ENCODE measurements at regions not wholly inside any gene's neighbourhood (a gene's known extent, or its start where the extent isn't known, plus 50 kb on each side); places are given as distances from the start of the nearest gene placed in this dataset.
A peak's percentile ranks its signal among the peaks of the same experiment; 100 is the strongest.
"Not testable (repeated sequence)": the region's sequence is repeated elsewhere in the genome, so short reads cannot be mapped to it uniquely, and the experiment has no call there.

DNA sequence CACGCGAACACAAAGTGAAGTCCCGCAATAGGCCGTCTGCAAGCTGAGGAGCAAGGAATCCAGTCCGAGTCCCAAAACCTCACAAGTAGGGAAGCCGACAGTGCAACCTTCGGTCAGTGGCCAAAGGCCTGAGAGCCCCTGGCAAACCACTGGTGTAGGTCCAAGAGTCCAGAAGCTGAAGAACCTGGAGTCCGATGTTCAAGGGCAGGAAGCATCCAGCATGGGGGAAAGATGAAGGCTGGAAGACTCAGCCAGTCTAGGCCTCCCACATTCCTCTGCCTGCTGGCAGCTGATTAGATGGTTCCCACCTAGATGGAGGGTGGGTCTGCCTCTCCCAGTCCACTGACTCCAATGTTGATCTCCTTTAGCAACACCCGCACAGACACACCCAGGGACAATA lies 87.2 kb downstream of the EMX2 start:
- H3K27me3 ChIP-seq (ENCODE audit: control insufficient read depth in 1 of 2, insufficient read depth in 2 of 2, low read length in 1 of 2); H3K4me3 ChIP-seq (ENCODE audit: low read length in 2 of 2); intact Hi-C loops (cut with DNase I); H3K36me3 ChIP-seq (ENCODE audit: control insufficient read depth in 1 of 2, insufficient read depth in 2 of 2, low read length in 1 of 2); H3K4me1 ChIP-seq (ENCODE audit: control insufficient read depth in 1 of 2, insufficient read depth in 2 of 2, low read length in 2 of 2); ATAC-seq (ENCODE audit: low FRiP score); H3K9me3 ChIP-seq (ENCODE audit: control insufficient read depth, low read length); H3K27ac ChIP-seq (ENCODE audit: low read depth in 1 of 2, low read length in 2 of 2); DNase-seq: not testable (repeated sequence)
- 91 to 94% methylated on average over 9 of the region's 9 CpGs for WGBS, 2 donors

DNA sequence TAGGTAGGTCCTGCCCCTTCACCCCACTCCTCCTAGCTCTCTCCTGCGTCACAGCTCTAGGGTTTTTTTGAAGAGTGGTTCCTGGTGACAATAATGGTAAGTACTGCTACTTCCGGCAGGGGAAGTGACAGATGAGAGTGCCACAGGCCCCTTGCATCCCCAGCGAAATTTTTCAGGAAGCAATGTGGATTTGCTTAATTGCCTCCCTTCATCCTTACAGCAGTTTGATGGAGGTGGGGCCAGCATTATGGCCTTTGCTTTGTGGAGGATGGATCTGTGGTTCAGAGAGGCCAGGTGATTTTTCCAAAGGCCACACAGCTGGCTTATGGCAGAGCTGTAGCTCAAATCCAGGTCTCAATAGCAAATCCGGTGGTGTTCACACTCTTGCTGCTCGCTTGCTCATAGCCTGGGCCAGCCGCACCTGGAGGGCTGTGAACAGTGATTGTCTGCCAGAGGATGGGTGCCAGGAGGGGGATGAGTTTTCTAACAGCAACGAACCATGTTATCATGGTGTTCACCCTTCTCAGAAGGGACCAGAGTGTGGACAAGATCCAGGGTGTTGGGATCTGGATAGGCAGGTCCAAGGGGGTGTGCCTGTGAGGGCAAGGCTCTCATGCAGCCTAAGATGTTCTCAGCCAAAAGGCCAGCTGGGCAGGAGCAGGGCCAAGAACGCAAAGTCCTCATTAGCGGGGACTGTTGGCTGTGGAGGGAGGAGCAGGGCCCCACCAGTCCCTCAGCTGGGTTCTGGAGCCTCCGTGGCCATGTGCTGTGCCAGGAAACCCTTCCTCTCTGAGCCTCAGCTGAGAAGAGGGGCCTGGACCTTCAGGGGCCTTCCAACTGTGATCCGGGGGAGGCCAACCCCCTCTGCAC lies 89.0 kb downstream of the EMX2 start:
- Histone ChIP-seq H3K4me1 (ENCODE audit: control insufficient read depth in 1 of 2, insufficient read depth in 2 of 2, low read length in 2 of 2) (no peaks in the 10 kb centered on the region), H3K27ac (ENCODE audit: low read depth in 1 of 2, low read length in 2 of 2) (no peak overlapping the region), H3K9me3 (ENCODE audit: control insufficient read depth, low read length) (no peaks in the 10 kb centered on the region), H3K4me3 (ENCODE audit: low read length in 2 of 2) (no peak overlapping the region), H3K36me3 (ENCODE audit: control insufficient read depth in 1 of 2, insufficient read depth in 2 of 2, low read length in 1 of 2) (no peaks in the 10 kb centered on the region), H3K27me3 (ENCODE audit: control insufficient read depth in 1 of 2, insufficient read depth in 2 of 2, low read length in 1 of 2) (no peaks in the 10 kb centered on the region)
- WGBS, 2 donors: 67 to 70% methylated on average over 11 of the region's 11 CpGs
- intact Hi-C loops (cut with DNase I): no loop called here
- no peak for DNase-seq
- peak; percentile 39 for ATAC-seq (ENCODE audit: low FRiP score)

GRCh38 chr10:117632406-117632805 lies 89.9 kb downstream of the EMX2 start:
- Histone ChIP-seq H3K9me3 (ENCODE audit: control insufficient read depth, low read length) (no peaks in the 10 kb centered on the region), H3K27me3 (ENCODE audit: control insufficient read depth in 1 of 2, insufficient read depth in 2 of 2, low read length in 1 of 2) (no peaks in the 10 kb centered on the region), H3K4me3 (ENCODE audit: low read length in 2 of 2) (no peak overlapping the region), H3K27ac (ENCODE audit: low read depth in 1 of 2, low read length in 2 of 2) (no peak overlapping the region), H3K36me3 (ENCODE audit: control insufficient read depth in 1 of 2, insufficient read depth in 2 of 2, low read length in 1 of 2) (no peaks in the 10 kb centered on the region), H3K4me1 (ENCODE audit: control insufficient read depth in 1 of 2, insufficient read depth in 2 of 2, low read length in 2 of 2) (no peaks in the 10 kb centered on the region)
- ATAC-seq (ENCODE audit: low FRiP score) (no peak), DNase-seq (no peak)
- intact Hi-C loops (cut with DNase I): no loop called here
- WGBS, 2 donors: 97% methylated on average over 7 of the region's 7 CpGs

GRCh38 chr10:117635826-117636225 lies 93.3 kb downstream of the EMX2 start:
- Histone ChIP-seq H3K4me1 (ENCODE audit: control insufficient read depth in 1 of 2, insufficient read depth in 2 of 2, low read length in 2 of 2) (no peaks in the 10 kb centered on the region), H3K36me3 (ENCODE audit: control insufficient read depth in 1 of 2, insufficient read depth in 2 of 2, low read length in 1 of 2) (no peaks in the 10 kb centered on the region), H3K27ac (ENCODE audit: low read depth in 1 of 2, low read length in 2 of 2) (no peak overlapping the region), H3K4me3 (ENCODE audit: low read length in 2 of 2) (no peak overlapping the region), H3K27me3 (ENCODE audit: control insufficient read depth in 1 of 2, insufficient read depth in 2 of 2, low read length in 1 of 2) (no peaks in the 10 kb centered on the region), H3K9me3 (ENCODE audit: control insufficient read depth, low read length) (no peaks in the 10 kb centered on the region)
- ATAC-seq (ENCODE audit: low FRiP score) (no peak), DNase-seq (no peak)
- 46 to 48% methylated on average over 4 of the region's 4 CpGs for WGBS, 2 donors
- intact Hi-C loops (cut with DNase I): no loop called here

GRCh38 chr10:117638200-117638599 lies 95.7 kb downstream of the EMX2 start:
- Histone ChIP-seq H3K4me3 (ENCODE audit: low read length in 2 of 2) (no peak overlapping the region), H3K9me3 (ENCODE audit: control insufficient read depth, low read length) (no peaks in the 10 kb centered on the region)
- intact Hi-C loops (cut with DNase I): no loop called here

DNA sequence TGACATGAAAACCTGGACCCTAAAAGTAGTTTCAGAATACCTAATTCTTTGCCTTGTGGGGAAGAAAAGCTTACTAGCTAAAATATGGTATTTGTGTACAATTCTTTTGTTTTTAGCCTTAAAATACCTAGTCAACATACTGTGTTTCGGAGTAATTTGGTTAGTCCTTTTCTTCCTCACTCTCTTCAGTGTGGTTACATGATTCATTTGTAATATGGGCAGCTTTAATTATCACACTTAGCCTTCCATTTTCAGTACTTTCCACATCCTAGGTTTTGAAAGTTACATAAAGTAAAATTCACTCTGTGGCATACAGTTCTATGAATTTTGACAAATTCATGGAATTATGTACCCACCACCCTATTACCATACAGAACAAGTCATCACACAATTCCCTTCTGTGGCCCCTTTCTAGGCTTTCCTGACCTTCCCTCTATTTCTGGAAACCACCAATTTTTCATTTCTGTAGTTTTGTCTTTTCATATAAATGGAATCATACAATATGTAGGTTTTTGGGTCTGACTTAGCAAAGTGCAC lies 96.2 kb downstream of the EMX2 start:
- no peak overlapping the region for H3K4me3 ChIP-seq (ENCODE audit: low read length in 2 of 2)

More at GRCh38 chr10:117638200-117638599, 95.7 kb downstream of the EMX2 start:
- Histone ChIP-seq H3K27ac (ENCODE audit: low read depth in 1 of 2, low read length in 2 of 2) (no peak overlapping the region), H3K4me1 (ENCODE audit: control insufficient read depth in 1 of 2, insufficient read depth in 2 of 2, low read length in 2 of 2) (no peaks in the 10 kb centered on the region), H3K27me3 (ENCODE audit: control insufficient read depth in 1 of 2, insufficient read depth in 2 of 2, low read length in 1 of 2) (no peaks in the 10 kb centered on the region), H3K36me3 (ENCODE audit: control insufficient read depth in 1 of 2, insufficient read depth in 2 of 2, low read length in 1 of 2) (no peaks in the 10 kb centered on the region)
- DNase-seq: no peak
- 59 to 87% methylated on average over 2 of the region's 2 CpGs for WGBS, 2 donors
- ATAC-seq (ENCODE audit: low FRiP score): no peak

GRCh38 chr10:117640406-117640805 lies 97.9 kb downstream of the EMX2 start:
- WGBS, 2 donors: 34 to 43% methylated on average over 1 of the region's 1 CpG
- Histone ChIP-seq H3K36me3 (ENCODE audit: control insufficient read depth in 1 of 2, insufficient read depth in 2 of 2, low read length in 1 of 2) (no peaks in the 10 kb centered on the region), H3K4me1 (ENCODE audit: control insufficient read depth in 1 of 2, insufficient read depth in 2 of 2, low read length in 2 of 2) (no peaks in the 10 kb centered on the region), H3K27me3 (ENCODE audit: control insufficient read depth in 1 of 2, insufficient read depth in 2 of 2, low read length in 1 of 2) (no peaks in the 10 kb centered on the region), H3K9me3 (ENCODE audit: control insufficient read depth, low read length) (no peaks in the 10 kb centered on the region), H3K4me3 (ENCODE audit: low read length in 2 of 2) (no peak overlapping the region), H3K27ac (ENCODE audit: low read depth in 1 of 2, low read length in 2 of 2) (no peak overlapping the region)
- intact Hi-C loops (cut with DNase I): no loop called here
- DNase-seq (no peak), ATAC-seq (ENCODE audit: low FRiP score) (no peak)

More for the DNA sequence above, 96.2 kb downstream of the EMX2 start:
- Histone ChIP-seq H3K27ac (ENCODE audit: low read depth in 1 of 2, low read length in 2 of 2) (no peak overlapping the region), H3K36me3 (ENCODE audit: control insufficient read depth in 1 of 2, insufficient read depth in 2 of 2, low read length in 1 of 2) (no peaks in the 10 kb centered on the region), H3K27me3 (ENCODE audit: control insufficient read depth in 1 of 2, insufficient read depth in 2 of 2, low read length in 1 of 2) (no peaks in the 10 kb centered on the region), H3K9me3 (ENCODE audit: control insufficient read depth, low read length) (no peaks in the 10 kb centered on the region), H3K4me1 (ENCODE audit: control insufficient read depth in 1 of 2, insufficient read depth in 2 of 2, low read length in 2 of 2) (no peaks in the 10 kb centered on the region)
- WGBS, 2 donors: 90 to 100% methylated on average over 1 of the region's 1 CpG
- ATAC-seq (ENCODE audit: low FRiP score) (no peak), DNase-seq (no peak)
- intact Hi-C loops (cut with DNase I): no loop called here

GRCh38 chr10:117646718-117647117 lies 104.2 kb downstream of the EMX2 start:
- ATAC-seq (ENCODE audit: low FRiP score) (no peak), DNase-seq (no peak)
- H3K36me3 ChIP-seq (ENCODE audit: control insufficient read depth in 1 of 2, insufficient read depth in 2 of 2, low read length in 1 of 2): no peaks in the 10 kb centered on the region
- H3K4me3 ChIP-seq (ENCODE audit: low read length in 2 of 2): no peak overlapping the region
- peaks cover 0 to 2% of the 10 kb centered on the region in 2 donors for H3K27me3 ChIP-seq (ENCODE audit: control insufficient read depth in 1 of 2, insufficient read depth in 2 of 2, low read length in 1 of 2)
- no peaks in the 10 kb centered on the region for H3K4me1 ChIP-seq (ENCODE audit: control insufficient read depth in 1 of 2, insufficient read depth in 2 of 2, low read length in 2 of 2)
- intact Hi-C loops (cut with DNase I): no loop called here
- H3K27ac ChIP-seq (ENCODE audit: low read depth in 1 of 2, low read length in 2 of 2): no peak overlapping the region
- peaks cover 7% of the 10 kb centered on the region for H3K9me3 ChIP-seq (ENCODE audit: control insufficient read depth, low read length)
- WGBS, 2 donors: 68 to 69% methylated on average over 5 of the region's 5 CpGs

DNA sequence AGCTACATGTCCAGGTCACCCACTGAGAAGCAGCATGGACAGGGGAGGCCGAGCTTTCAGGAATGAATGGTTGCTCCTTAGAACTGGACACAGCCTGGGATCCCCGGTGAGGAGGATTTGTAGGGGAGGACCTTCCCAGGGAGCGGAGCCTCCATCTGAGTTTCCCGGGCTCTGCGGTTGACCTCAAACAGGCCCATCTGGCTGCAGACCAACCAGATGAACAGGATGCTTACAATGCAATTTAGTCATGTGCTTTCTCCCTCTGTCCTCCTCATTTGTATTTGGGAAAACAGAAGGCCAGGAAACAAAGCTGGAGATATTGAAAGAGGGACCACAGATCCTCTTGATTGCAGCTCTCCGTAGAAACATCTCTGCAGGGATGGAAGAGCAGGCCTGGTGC lies 104.8 kb downstream of the EMX2 start:
- Histone ChIP-seq H3K36me3 (ENCODE audit: control insufficient read depth in 1 of 2, insufficient read depth in 2 of 2, low read length in 1 of 2) (no peaks in the 10 kb centered on the region), H3K27me3 (ENCODE audit: control insufficient read depth in 1 of 2, insufficient read depth in 2 of 2, low read length in 1 of 2) (peaks cover 0 to 2% of the 10 kb centered on the region in 2 donors), H3K9me3 (ENCODE audit: control insufficient read depth, low read length) (peaks cover 7% of the 10 kb centered on the region), H3K4me1 (ENCODE audit: control insufficient read depth in 1 of 2, insufficient read depth in 2 of 2, low read length in 2 of 2) (no peaks in the 10 kb centered on the region), H3K27ac (ENCODE audit: low read depth in 1 of 2, low read length in 2 of 2) (no peak overlapping the region), H3K4me3 (ENCODE audit: low read length in 2 of 2) (no peak overlapping the region)
- WGBS, 2 donors: 74 to 83% methylated on average over 6 of the region's 6 CpGs
- intact Hi-C loops (cut with DNase I): no loop called here
- no peak for DNase-seq
- ATAC-seq (ENCODE audit: low FRiP score): no peak
